Astrocyte of the cerebellum (primary cell): ENCODE measurements at regions not wholly inside any gene's neighbourhood (a gene's known extent, or its start where the extent isn't known, plus 50 kb on each side); places are given as distances from the start of the nearest gene placed in this dataset.

Experiments
- DNase-seq: peaks from one replicate; pipeline ENCODE4 v3.0.0-alpha.2; 2011; ENCODE audit warnings: low read depth
- H3K4me3 ChIP-seq: 2 replicates; pipeline ENCODE4 v1.5.1; 2011; ENCODE audit warnings: mild to moderate bottlenecking, low read depth, low read length, moderate library complexity
- CTCF ChIP-seq: IDR thresholded peaks from 2 replicates; pipeline ENCODE4 v1.5.1; 2012; ENCODE audit warnings: low read length, low read depth, moderate library complexity, mild to moderate bottlenecking; ENCODE audit errors: missing control alignments
- in situ Hi-C: cut with HindIII; loops from 2 replicates; pipeline ENCODE4 v1.10.0; 2017; ENCODE audit warnings: low sequenced_read_pairs

- TF ChIP-seq CTCF = no peak
- no peak overlapping the region for H3K4me3 ChIP-seq
- no peak for DNase-seq
- in situ Hi-C loops = no loop called here
These were observed 693.6 kb upstream of the AUTS2 start for GRCh38 chr7:68904630-68905029.

GRCh38 chr7:68911754-68912153, 686.5 kb upstream of the AUTS2 start:
- H3K4me3 ChIP-seq = no peak overlapping the region
- no peak for DNase-seq
- in situ Hi-C loops = no loop called here
- TF ChIP-seq CTCF = no peak

- no peak overlapping the region for H3K4me3 ChIP-seq
- TF ChIP-seq CTCF = no peak
- in situ Hi-C loops = no loop called here
- DNase-seq = no peak
These were observed 684.3 kb upstream of the AUTS2 start for GRCh38 chr7:68914006-68914405.

- in situ Hi-C loops = no loop called here
- DNase-seq = no peak
- no peak for TF ChIP-seq CTCF
- H3K4me3 ChIP-seq = no peak overlapping the region
These were observed 681.1 kb upstream of the AUTS2 start for GRCh38 chr7:68917041-68917651.

GRCh38 chr7:68918621-68919020, 679.7 kb upstream of the AUTS2 start:
- in situ Hi-C loops = no loop called here
- no peak overlapping the region for H3K4me3 ChIP-seq
- TF ChIP-seq CTCF = no peak
- DNase-seq = no peak

GRCh38 chr7:68922850-68923249, 675.4 kb upstream of the AUTS2 start:
- in situ Hi-C loops = no loop called here
- no peak for DNase-seq
- H3K4me3 ChIP-seq = no peak overlapping the region
- no peak for TF ChIP-seq CTCF
